GM12873 (cell line): ENCODE measurements at regions not wholly inside any gene's neighbourhood (a gene's known extent, or its start where the extent isn't known, plus 50 kb on each side); places are given as distances from the start of the nearest gene placed in this dataset.
A peak's percentile ranks its signal among the peaks of the same experiment; 100 is the strongest.

Experiments
- CTCF ChIP-seq: IDR thresholded peaks from 2 replicates; pipeline ENCODE4 v1.5.1; 2012; ENCODE audit warnings: low read depth, mild to moderate bottlenecking, moderate library complexity, low read length, control low read depth; ENCODE audit not compliant: insufficient read depth; ENCODE audit errors: missing control alignments

DNA sequence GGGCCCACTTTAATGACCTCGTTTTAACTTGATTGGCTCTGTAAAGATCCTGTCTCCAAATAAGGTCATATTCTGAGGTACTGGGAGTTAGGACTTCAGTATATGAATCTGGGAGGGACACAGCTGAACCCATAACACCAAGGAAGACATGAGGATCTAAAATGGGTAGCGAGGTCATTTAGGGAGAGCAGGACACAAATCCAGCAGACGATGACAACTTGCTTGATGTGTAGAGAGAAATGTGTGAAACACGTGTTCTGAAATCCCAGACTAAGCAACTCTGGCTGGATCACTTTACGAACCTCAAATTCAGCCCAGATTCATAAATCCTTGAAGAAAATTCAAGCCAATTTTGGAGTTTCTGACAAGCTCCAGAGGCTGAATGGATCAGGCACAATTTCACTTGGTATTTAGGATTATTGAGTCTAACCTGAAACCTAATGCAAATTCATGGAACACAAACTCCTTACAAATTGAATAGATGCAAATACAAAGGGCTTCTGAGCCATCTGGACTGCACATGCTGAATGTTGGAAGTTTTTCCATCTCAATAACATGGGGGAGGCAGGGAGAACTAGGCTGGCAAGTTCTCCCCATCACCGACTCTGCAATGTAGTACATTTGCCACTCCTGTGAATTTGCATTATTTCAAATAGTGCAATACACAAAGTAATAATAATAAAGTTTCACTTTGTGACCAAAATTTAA lies 74.0 kb upstream of the SLC30A5 start:
- no peak for TF ChIP-seq CTCF

DNA sequence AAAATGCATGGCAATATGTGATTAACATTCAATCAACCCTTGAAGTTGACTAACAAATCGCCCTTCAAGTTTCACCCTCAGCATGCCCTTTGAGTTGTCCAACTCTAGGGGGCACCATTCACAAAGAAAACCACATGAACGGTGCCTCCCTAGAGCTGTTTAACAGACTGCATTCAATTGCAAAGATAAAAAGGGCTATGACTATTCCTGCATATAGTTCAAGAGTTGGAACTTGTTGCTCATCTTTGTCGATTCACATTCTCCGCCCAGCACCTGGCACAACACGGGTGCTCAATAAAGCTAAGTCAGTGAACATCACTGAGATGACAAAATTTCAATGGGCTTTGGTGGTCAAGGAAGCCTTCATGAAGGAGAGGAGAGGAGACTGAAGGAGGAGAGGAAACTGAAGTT lies 69.6 kb upstream of the SLC30A5 start:
- TF ChIP-seq CTCF = peak; percentile 71

GRCh38 chr5:69029292-69029691 lies 64.5 kb upstream of the SLC30A5 start:
- no peak for TF ChIP-seq CTCF

DNA sequence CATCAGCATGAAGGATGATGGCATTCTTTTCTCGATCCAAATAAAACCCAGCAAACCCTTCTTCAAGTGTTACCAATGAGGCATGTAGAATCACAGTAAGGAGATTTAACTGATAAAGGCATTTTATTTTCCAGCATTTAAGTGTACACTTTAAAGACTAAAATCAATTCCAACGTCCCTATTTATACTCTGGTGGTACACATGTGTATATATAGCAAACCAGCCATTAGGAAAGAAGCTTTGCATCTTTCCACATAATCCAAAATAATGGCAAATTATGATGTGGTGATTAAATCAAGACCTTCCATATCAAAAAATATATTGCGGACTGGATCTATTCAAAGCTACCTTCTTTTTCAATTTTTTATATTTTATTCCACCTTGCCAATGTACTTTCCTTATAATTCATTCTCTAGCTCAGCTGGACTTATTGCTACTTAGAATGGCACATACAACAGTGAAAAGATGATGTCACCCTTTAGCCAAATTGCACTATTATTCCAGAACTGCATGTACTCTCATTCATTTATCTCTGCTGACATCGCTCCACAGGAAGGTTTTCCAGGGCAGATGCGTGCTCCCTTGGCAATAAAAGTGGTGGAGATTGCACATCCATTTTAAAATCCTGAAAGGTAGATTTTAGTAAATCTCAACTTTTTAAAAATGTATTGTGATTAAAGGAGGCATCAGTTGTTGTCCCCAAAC lies 63.3 kb upstream of the SLC30A5 start:
- no peak for TF ChIP-seq CTCF

- peak; percentile 19 for TF ChIP-seq CTCF
Observed at GRCh38 chr5:69032009-69032408, 61.8 kb upstream of the SLC30A5 start.

- no peak for TF ChIP-seq CTCF
Observed at GRCh38 chr5:69033690-69034089, 60.1 kb upstream of the SLC30A5 start.

- no peak for TF ChIP-seq CTCF
Observed at GRCh38 chr5:69034898-69035297, 58.9 kb upstream of the SLC30A5 start.
